ENCODE measurements at regions not wholly inside any gene's neighbourhood (a gene's known extent, or its start where the extent isn't known, plus 50 kb on each side); places are given as distances from the start of the nearest gene placed in this dataset.

- TF ChIP-seq CTCF (IDR thresholded peaks at IDR 0.05; ENCODE audit: extremely low read depth, missing control alignments): no peak
- DNase-seq (ENCODE audit: low spot score): no peak
These were observed 386.6 kb upstream of the THRB start for GRCh38 chr3:24881239-24881638.

DNA sequence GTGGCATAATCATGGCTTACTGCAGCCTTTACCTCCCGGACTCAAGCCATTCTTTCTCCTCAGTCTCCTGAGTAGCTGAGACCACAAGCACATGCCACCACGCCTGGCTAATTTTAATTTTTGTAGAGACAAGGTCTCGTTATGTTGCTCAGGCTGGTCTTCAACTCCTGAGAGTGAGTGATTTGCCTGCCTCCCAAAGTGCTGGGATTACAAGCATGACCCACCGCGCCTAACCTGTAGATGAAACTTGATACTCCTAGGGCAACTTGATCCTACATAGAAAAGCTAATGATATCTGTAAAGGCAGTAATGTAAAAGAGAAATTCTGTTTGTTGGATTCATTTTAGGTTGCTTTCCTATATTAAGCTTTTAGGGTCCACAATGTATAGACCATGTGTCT lies 391.9 kb upstream of the THRB start:
- DNase-seq (ENCODE audit: low spot score): no peak
- no peak for TF ChIP-seq CTCF (IDR thresholded peaks at IDR 0.05; ENCODE audit: extremely low read depth, missing control alignments)

- TF ChIP-seq CTCF (IDR thresholded peaks at IDR 0.05; ENCODE audit: extremely low read depth, missing control alignments): no peak
- DNase-seq (ENCODE audit: low spot score): no peak
These were observed 395.4 kb upstream of the THRB start for GRCh38 chr3:24890012-24890411.

GRCh38 chr3:24899373-24899772 lies 404.7 kb upstream of the THRB start:
- TF ChIP-seq CTCF (IDR thresholded peaks at IDR 0.05; ENCODE audit: extremely low read depth, missing control alignments): no peak
- DNase-seq (ENCODE audit: low spot score): no peak

DNA sequence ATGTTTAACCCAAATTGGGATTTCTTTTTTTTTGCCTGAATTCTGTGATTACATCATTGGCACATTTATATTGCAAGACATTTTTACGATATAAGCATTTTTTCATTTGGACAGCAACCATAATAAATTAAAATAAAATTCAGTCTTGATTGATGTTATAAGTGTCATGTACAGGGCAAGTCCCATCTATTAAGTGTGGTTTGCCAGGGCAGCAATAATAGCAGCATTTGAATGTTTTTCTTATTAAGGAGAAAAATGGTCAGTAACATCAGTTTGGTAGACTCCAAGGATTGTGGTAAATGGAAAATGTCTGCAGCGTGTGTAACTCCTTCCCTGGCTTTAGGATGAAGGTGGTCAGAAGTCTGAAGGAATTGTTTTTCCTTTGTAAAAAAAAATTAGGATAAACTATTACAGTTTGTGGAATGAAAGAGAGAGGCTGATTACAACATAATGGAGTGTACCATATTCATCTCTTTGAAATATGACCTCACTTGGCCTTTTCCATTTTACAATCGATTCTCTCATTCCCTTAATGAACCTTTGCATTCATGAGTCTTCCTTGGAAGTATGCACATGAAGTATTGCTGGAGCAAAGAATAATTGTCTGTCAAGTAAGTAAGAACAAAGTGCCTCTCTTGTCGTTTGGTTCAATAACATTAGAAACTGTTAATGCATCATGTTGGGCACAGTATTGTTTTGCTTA lies 405.4 kb upstream of the THRB start:
- no peak for DNase-seq (ENCODE audit: low spot score)
- TF ChIP-seq CTCF (IDR thresholded peaks at IDR 0.05; ENCODE audit: extremely low read depth, missing control alignments): no peak

DNA sequence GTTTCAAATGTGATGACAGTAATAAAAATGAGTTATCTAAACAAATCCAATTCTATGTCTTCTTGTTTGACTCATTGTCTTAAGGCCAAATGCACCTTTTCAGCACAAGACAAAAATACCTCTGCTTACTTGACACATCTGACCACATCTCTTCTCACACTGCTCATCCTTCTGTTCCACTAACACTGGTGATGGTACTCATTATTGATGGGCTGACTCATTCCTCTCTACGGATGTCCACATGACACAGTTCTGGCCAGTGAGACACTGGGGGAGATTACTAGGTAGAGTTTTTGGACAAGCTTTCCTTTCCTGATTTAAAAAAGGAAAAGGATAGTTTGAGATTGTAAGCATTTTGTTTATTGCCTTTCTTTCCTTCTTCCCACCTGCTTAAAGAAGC lies 410.6 kb upstream of the THRB start:
- TF ChIP-seq CTCF (IDR thresholded peaks at IDR 0.05; ENCODE audit: extremely low read depth, missing control alignments): no peak
- DNase-seq (ENCODE audit: low spot score): no peak

GRCh38 chr3:24907106-24907505 lies 412.5 kb upstream of the THRB start:
- no peak for DNase-seq (ENCODE audit: low spot score)
- TF ChIP-seq CTCF (IDR thresholded peaks at IDR 0.05; ENCODE audit: extremely low read depth, missing control alignments): no peak

All from GM20000 (cell line).